ENCODE measurements at regions not wholly inside any gene's neighbourhood (a gene's known extent, or its start where the extent isn't known, plus 50 kb on each side); places are given as distances from the start of the nearest gene placed in this dataset.

- TF ChIP-seq KLF5 (IDR thresholded peaks at IDR 0.05; ENCODE audit: partially characterized antibody) (no peak), POLR2A (IDR thresholded peaks at IDR 0.05; ENCODE audit: low read depth, low read length) (no peak)
These were observed 132.9 kb upstream of the THBS2 start (continued) for GRCh38 chr6:169386411-169387057.

- no peaks in the 10 kb centered on the region for H3K27me3 ChIP-seq (replicated peaks in 1 of 2; ENCODE audit: control insufficient read depth in 2 of 2, insufficient read depth in 2 of 2, low read length in 1 of 2)
- no peak overlapping the region for H3K4me2 ChIP-seq (ENCODE audit: control insufficient read depth, insufficient read depth)
- RAD21 ChIA-PET (ENCODE audit: unreplicated experiment) = no interaction called here
- TF ChIP-seq BRCA1 (IDR thresholded peaks at IDR 0.05; ENCODE audit: low read depth, low read length) (no peak), SREBF2 (IDR thresholded peaks at IDR 0.05; ENCODE audit: low read length) (no peak), ZNF274 (IDR thresholded peaks at IDR 0.05; ENCODE audit: insufficient read depth, insufficient read length) (no peak), SKIL (IDR thresholded peaks at IDR 0.05; ENCODE audit: low read depth, poor library complexity, severe bottlenecking) (no peak), E2F4 (IDR thresholded peaks at IDR 0.05; ENCODE audit: low read depth, low read length) (no peak), RELB (IDR thresholded peaks at IDR 0.05; ENCODE audit: low read depth) (no peak), EZH2 (IDR thresholded peaks at IDR 0.05; ENCODE audit: borderline replicate concordance, control insufficient read depth, low read depth, low read length) (no peak), ELK1 (IDR thresholded peaks at IDR 0.05; ENCODE audit: low read depth, low read length) (no peak), ASH2L (IDR thresholded peaks at IDR 0.05; ENCODE audit: borderline replicate concordance, low read depth) (no peak)
- SMC1A ChIA-PET (ENCODE audit: uncharacterized antibody, unreplicated experiment) = no interaction called here
- no peaks in the 10 kb centered on the region; the same call in 2 of the 3 replicates for H3K9me3 ChIP-seq (replicated peaks; ENCODE audit: control insufficient read depth, insufficient read depth, low read length)
- no peak overlapping the region for H3K27ac ChIP-seq (ENCODE audit: control insufficient read depth, insufficient read depth)
- ATAC-seq = no peak
- H3K79me2 ChIP-seq (ENCODE audit: control insufficient read depth, insufficient read depth, low read length) = no peaks in the 10 kb centered on the region
- no peak overlapping the region for H3K4me3 ChIP-seq
- CTCF ChIA-PET = no interaction called here
- no peaks in the 10 kb centered on the region for H4K20me1 ChIP-seq (ENCODE audit: control insufficient read depth, insufficient read depth)
- no TSS peak for BruUV-seq (replicated peaks)
- POLR2A ChIA-PET = no interaction called here
- no peak overlapping the region for H3K9ac ChIP-seq (ENCODE audit: control insufficient read depth, insufficient read depth, low read length)
- DNase-seq (ENCODE audit: low read depth, low spot score) = no peak
- H3K36me3 ChIP-seq (ENCODE audit: control insufficient read depth in 2 of 2, insufficient read depth in 2 of 2, low read length in 1 of 2) = no peaks in the 10 kb centered on the region
- FAIRE-seq = no peak
- in situ Hi-C loops (cut with MboI) = no loop called here
- H2AFZ ChIP-seq (ENCODE audit: control insufficient read depth, low read depth, low read length) = no peak overlapping the region
- no peaks in the 10 kb centered on the region for H3K4me1 ChIP-seq (ENCODE audit: control insufficient read depth, insufficient read depth, low read length)
- 68% methylated on average over 9 of the region's 9 CpGs for WGBS (ENCODE audit: insufficient coverage, insufficient replicate concordance, low lambda C conversion rate, missing lambda C conversion rate)
- intact Hi-C loops (cut with micrococcal nuclease; ENCODE audit: unreplicated experiment) = no loop called here
These were observed 131.7 kb upstream of the THBS2 start for GRCh38 chr6:169385237-169385880.
